DND-41 (cell line): ENCODE measurements at regions not wholly inside any gene's neighbourhood (a gene's known extent, or its start where the extent isn't known, plus 50 kb on each side); places are given as distances from the start of the nearest gene placed in this dataset.

Experiments
- CTCF ChIP-seq: IDR thresholded peaks from 2 replicates; pipeline ENCODE4 v1.5.1; 2012; ENCODE audit warnings: borderline replicate concordance, low read length, moderate library complexity, mild to moderate bottlenecking; ENCODE audit not compliant: poor library complexity, severe bottlenecking; ENCODE audit errors: extremely low read depth
- EZH2 ChIP-seq: IDR thresholded peaks from 3 replicates; pipeline ENCODE4 v1.6.1; 2012; ENCODE audit warnings: borderline replicate concordance, low read depth, mild to moderate bottlenecking, moderate library complexity, low read length, inconsistent platforms; ENCODE audit not compliant: severe bottlenecking

- no peak for TF ChIP-seq CTCF
- no peak for TF ChIP-seq EZH2
These were observed 157.2 kb upstream of the B3GAT1 start for GRCh38 chr11:134569195-134569594.
